Mesenchymal stem cell (in vitro differentiated cells and primary cell): ENCODE measurements at regions not wholly inside any gene's neighbourhood (a gene's known extent, or its start where the extent isn't known, plus 50 kb on each side); places are given as distances from the start of the nearest gene placed in this dataset.
A peak's percentile ranks its signal among the peaks of the same experiment; 100 is the strongest.

Experiments
- DNase-seq: peaks from one replicate; pipeline ENCODE4 v3.0.0-alpha.2; 2013
- H2AFZ ChIP-seq: one replicate; pipeline ENCODE4 v1.6.1; 2013; ENCODE audit warnings: low read depth, mild to moderate bottlenecking, control low read depth, inconsistent platforms, low read length, moderate library complexity
- H2AK5ac ChIP-seq: 2 replicates; pipeline ENCODE4 v1.6.1; 2013; ENCODE audit warnings: low read length, moderate library complexity, mild to moderate bottlenecking, inconsistent platforms; ENCODE audit not compliant: severe bottlenecking
- H2BK120ac ChIP-seq: one replicate; pipeline ENCODE4 v1.6.1; 2013; ENCODE audit warnings: low read depth, mild to moderate bottlenecking, inconsistent platforms, low read length, moderate library complexity
- H2BK12ac ChIP-seq, 2 experiments: one replicate each; pipeline ENCODE4 v1.6.1; 2013; ENCODE audit warnings: inconsistent platforms in 2 of 2, low read length in 2 of 2, mild to moderate bottlenecking in 2 of 2, moderate library complexity in 2 of 2, control low read depth in 1 of 2
- H2BK15ac ChIP-seq: one replicate; pipeline ENCODE4 v1.6.1; 2013; ENCODE audit warnings: mild to moderate bottlenecking, low read depth, inconsistent platforms; ENCODE audit not compliant: poor library complexity, severe bottlenecking
- H2BK5ac ChIP-seq: 2 replicates; pipeline ENCODE4 v1.6.1; 2013; ENCODE audit warnings: low read depth, mild to moderate bottlenecking, low read length, control low read depth, inconsistent platforms; ENCODE audit not compliant: poor library complexity, severe bottlenecking
- H3K14ac ChIP-seq, 2 experiments: one replicate each; pipeline ENCODE4 v1.6.1; 2013; ENCODE audit warnings: inconsistent platforms in 2 of 2, low read length in 2 of 2, control low read depth in 1 of 2, mild to moderate bottlenecking in 1 of 2, moderate library complexity in 1 of 2
- H3K18ac ChIP-seq, 2 experiments: one replicate each; pipeline ENCODE4 v1.6.1; 2013; ENCODE audit warnings: inconsistent platforms in 2 of 2, low read length in 2 of 2, control low read depth in 1 of 2, low read depth in 1 of 2, mild to moderate bottlenecking in 1 of 2
- H3K23ac ChIP-seq, 2 experiments: one replicate each; pipeline ENCODE4 v1.6.1; 2013; ENCODE audit warnings: inconsistent platforms in 2 of 2, low read length in 2 of 2, mild to moderate bottlenecking in 2 of 2, moderate library complexity in 2 of 2, control low read depth in 1 of 2
- H3K27ac ChIP-seq: 2 replicates; pipeline ENCODE4 v1.5.1; 2013; ENCODE audit warnings: mild to moderate bottlenecking, moderate library complexity, low read length, control low read depth, inconsistent platforms; ENCODE audit not compliant: poor library complexity, severe bottlenecking
- H3K27me3 ChIP-seq, 2 experiments: 2 replicates each; pipeline versions ENCODE4 v1.6.1 to v1.7.0; 2013; ENCODE audit warnings: low read length in 2 of 2, mild to moderate bottlenecking in 2 of 2, moderate library complexity in 2 of 2, control low read depth in 1 of 2, inconsistent platforms in 1 of 2; ENCODE audit not compliant: control insufficient read depth in 1 of 2, insufficient read depth in 1 of 2
- H3K36me3 ChIP-seq, 2 experiments: 2 replicates each; pipeline versions ENCODE4 v1.6.1 to v1.7.0; 2013; ENCODE audit warnings: low read length in 2 of 2, control low read depth in 1 of 2, inconsistent platforms in 1 of 2, low read depth in 1 of 2, mild to moderate bottlenecking in 1 of 2; ENCODE audit not compliant: insufficient read depth in 2 of 2, control insufficient read depth in 1 of 2
- H3K4ac ChIP-seq, 2 experiments: one replicate each; pipeline ENCODE4 v1.6.1; 2013; ENCODE audit warnings: inconsistent platforms in 2 of 2, low read length in 2 of 2, mild to moderate bottlenecking in 2 of 2, moderate library complexity in 2 of 2, control low read depth in 1 of 2, low read depth in 1 of 2
- H3K4me1 ChIP-seq: 2 replicates; pipeline ENCODE4 v1.6.1; 2013; ENCODE audit warnings: low read depth, low read length, control low read depth; ENCODE audit not compliant: control insufficient read depth, insufficient read depth
- H3K4me2 ChIP-seq: 2 replicates; pipeline ENCODE4 v1.6.1; 2013; ENCODE audit warnings: low read length, mild to moderate bottlenecking, inconsistent platforms; ENCODE audit not compliant: poor library complexity, severe bottlenecking
- H3K4me3 ChIP-seq, 2 experiments: 2 replicates each; pipeline versions ENCODE4 v1.5.1 to v1.7.0; 2013; ENCODE audit warnings: low read length in 2 of 2, mild to moderate bottlenecking in 2 of 2, control low read depth in 1 of 2, low read depth in 1 of 2; ENCODE audit not compliant: insufficient read depth in 1 of 2
- H3K79me1 ChIP-seq: replicated peaks from 2 replicates; pipeline ENCODE4 v1.6.1; 2013; ENCODE audit warnings: mild to moderate bottlenecking, control low read depth, low read length, inconsistent platforms; ENCODE audit not compliant: poor library complexity, severe bottlenecking
- H3K9ac ChIP-seq: 2 replicates; pipeline ENCODE4 v1.7.0; 2013; ENCODE audit warnings: mild to moderate bottlenecking, low read length, moderate library complexity
- H3K9me3 ChIP-seq: 2 replicates; pipeline ENCODE4 v1.7.0; 2013; ENCODE audit warnings: mild to moderate bottlenecking, low read length; ENCODE audit not compliant: control insufficient read depth
- H4K8ac ChIP-seq: one replicate; pipeline ENCODE4 v1.6.1; 2013; ENCODE audit warnings: inconsistent platforms, mild to moderate bottlenecking, low read length, moderate library complexity
- H4K91ac ChIP-seq: one replicate; pipeline ENCODE4 v1.6.1; 2013; ENCODE audit warnings: mild to moderate bottlenecking, low read length, inconsistent platforms
- WGBS: methylation state at CpG from one replicate; pipeline ENCODE4 v1.1.7; 2013; ENCODE audit warnings: mixed read lengths; 5-methylcytosine and 5-hydroxymethylcytosine counted together

- H3K9ac ChIP-seq = no peak overlapping the region
- no peak overlapping the region for H2BK5ac ChIP-seq
- H3K79me1 ChIP-seq = no peaks in the 10 kb centered on the region
- no peak overlapping the region for H3K23ac ChIP-seq
- H2AFZ ChIP-seq = no peak overlapping the region
- no peak overlapping the region for H3K27ac ChIP-seq
- no peaks in the 10 kb centered on the region for H3K36me3 ChIP-seq
- H3K4me3 ChIP-seq = no peak overlapping the region
- H3K4me1 ChIP-seq = no peaks in the 10 kb centered on the region
- H2BK15ac ChIP-seq = no peak overlapping the region
- no peak overlapping the region for H3K4ac ChIP-seq
- H3K18ac ChIP-seq = no peak overlapping the region
- H3K14ac ChIP-seq = no peak overlapping the region
- no peak overlapping the region for H4K91ac ChIP-seq
- no peak for DNase-seq
- no peak overlapping the region for H3K4me2 ChIP-seq
- H4K8ac ChIP-seq = no peak overlapping the region
- H2BK120ac ChIP-seq = no peak overlapping the region
- H2BK12ac ChIP-seq = no peak overlapping the region
- WGBS = 90% methylated on average over 11 of the region's 11 CpGs
- peaks cover 0 to 33% of the 10 kb centered on the region in 2 experiments for H3K27me3 ChIP-seq
- no peak overlapping the region for H2AK5ac ChIP-seq
- H3K9me3 ChIP-seq = no peaks in the 10 kb centered on the region
Measured at GRCh38 chr5:179413086-179413690, 67.9 kb upstream of the ADAMTS2 start.

DNA sequence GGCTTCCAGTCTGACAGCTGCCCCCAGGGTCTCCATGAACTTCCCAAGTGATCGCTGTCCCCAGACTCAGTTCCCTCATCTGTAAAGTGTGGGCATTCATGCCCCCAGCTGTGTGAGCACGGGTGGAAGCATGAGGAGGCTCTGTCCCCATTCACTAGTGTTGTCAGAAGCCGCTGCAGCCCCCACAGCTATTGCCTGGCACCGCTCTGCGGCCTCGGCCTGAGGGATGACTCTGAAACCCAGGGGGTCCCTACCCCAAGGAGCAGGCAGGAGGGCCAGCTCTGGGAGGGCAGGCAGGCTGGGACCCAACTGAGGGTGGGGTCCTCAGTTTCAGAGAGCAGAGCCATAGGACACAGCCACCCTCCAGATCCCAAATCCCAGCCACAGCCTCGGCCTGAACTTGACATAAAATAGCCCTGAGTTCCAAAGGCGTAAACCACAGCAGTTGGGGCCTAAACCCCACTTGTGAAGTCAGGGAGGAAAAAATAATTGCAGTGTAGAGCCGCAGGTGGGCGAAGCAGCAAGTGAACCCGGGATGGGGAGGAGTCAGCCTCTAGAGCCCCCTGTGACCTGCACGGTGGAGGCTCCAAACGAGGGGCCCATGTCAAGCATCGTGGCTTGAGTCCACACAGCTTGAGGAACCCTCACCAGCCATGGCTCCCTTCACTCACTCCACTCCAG, 66.0 kb upstream of the ADAMTS2 start:
- Histone ChIP-seq H2BK5ac (no peak overlapping the region), H3K4me1 (no peaks in the 10 kb centered on the region), H2BK120ac (no peak overlapping the region), H3K9ac (no peak overlapping the region), H3K9me3 (no peaks in the 10 kb centered on the region), H2AFZ (no peak overlapping the region), H2BK12ac (no peak overlapping the region), H3K27ac (no peak overlapping the region), H3K4ac (no peak overlapping the region), H3K4me2 (no peak overlapping the region), H3K18ac (no peak overlapping the region), H3K14ac (no peak overlapping the region), H3K79me1 (no peaks in the 10 kb centered on the region), H4K91ac (no peak overlapping the region), H4K8ac (no peak overlapping the region), H2BK15ac (no peak overlapping the region), H2AK5ac (no peak overlapping the region), H3K4me3 (no peak overlapping the region), H3K23ac (no peak overlapping the region), H3K27me3 (peaks cover 0 to 22% of the 10 kb centered on the region in 2 experiments), H3K36me3 (no peaks in the 10 kb centered on the region)
- no peak for DNase-seq
- 89% methylated on average over 9 of the region's 14 CpGs for WGBS

DNA sequence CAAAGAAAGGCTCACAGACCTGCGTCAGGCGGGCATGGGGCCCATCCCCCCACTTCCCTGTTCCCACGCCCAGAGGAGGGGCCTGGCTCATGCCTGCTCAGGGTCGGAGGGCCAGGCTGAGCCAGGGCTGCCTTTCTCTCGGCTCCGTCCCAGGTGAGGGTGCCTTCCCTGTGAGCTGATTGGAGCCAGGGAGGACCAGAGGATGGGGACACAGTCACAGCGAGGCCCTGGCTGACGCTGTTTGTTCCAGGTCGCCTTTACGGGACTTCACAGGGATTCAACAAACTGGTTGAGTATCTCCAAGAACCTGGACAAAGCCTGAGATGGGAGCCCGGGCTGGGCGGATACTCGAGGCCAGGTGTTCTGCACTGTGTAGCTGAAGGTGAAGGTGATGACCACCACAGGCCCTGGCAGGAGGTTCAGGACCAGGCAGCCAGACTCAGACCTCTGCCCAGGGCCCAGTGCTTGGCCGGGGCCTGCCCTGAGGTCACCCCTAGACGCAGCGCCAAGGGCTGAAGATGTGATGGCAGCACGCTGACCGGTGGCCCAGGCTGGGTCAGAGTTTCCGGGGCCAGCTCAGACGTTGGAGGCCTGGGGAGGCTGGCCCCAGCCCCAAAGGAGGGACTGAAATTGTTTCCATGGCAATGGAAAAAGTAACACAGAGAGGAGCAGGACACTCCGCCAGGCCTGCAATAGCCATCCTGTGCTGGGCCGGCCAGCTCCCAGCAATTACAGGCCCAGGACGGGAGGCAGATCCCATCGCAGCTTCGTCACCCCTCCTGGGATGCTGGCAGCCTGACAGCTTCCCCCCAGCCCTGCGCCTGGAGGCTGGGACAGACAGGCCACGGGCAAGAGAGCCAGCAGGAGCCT, 65.3 kb upstream of the ADAMTS2 start:
- 87% methylated on average over 27 of the region's 27 CpGs for WGBS
- H3K4me1 ChIP-seq = no peaks in the 10 kb centered on the region
- no peak for DNase-seq

DNA sequence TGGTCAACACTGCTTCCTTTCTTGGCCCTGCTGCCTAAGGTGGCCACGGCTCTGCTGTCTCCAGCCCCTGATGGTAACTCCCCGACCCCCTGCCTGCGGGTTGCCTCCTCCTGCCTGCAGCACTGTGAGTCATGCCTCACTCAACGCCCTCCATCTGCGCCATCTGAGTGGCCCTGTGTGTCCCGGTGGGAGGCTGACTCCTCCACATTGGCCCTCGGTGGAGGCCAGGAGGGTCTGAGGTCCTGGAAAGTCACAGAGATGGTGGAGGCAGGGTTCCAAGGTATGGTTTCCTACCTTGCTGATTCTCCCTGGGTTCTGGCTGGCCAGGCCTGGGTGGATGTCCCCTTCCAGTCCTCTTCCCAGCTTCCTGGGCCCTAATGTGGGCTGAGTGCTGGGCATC, 64.5 kb upstream of the ADAMTS2 start:
- Histone ChIP-seq H2BK12ac (no peak overlapping the region), H3K9ac (no peak overlapping the region), H3K14ac (no peak overlapping the region), H3K4me3 (no peak overlapping the region), H2BK120ac (no peak overlapping the region), H3K23ac (no peak overlapping the region), H2BK15ac (no peak overlapping the region), H4K8ac (no peak overlapping the region), H2AFZ (no peak overlapping the region), H3K4ac (no peak overlapping the region), H3K18ac (no peak overlapping the region), H2BK5ac (no peak overlapping the region), H2AK5ac (no peak overlapping the region), H3K27ac (no peak overlapping the region), H4K91ac (no peak overlapping the region), H3K36me3 (no peaks in the 10 kb centered on the region), H3K9me3 (no peaks in the 10 kb centered on the region), H3K4me2 (no peak overlapping the region), H3K79me1 (no peaks in the 10 kb centered on the region), H3K27me3 (peaks cover 0 to 9% of the 10 kb centered on the region in 2 experiments), H3K4me1 (no peaks in the 10 kb centered on the region)
- 76% methylated on average over 7 of the region's 7 CpGs for WGBS
- no peak for DNase-seq

More for the DNA sequence above, 65.3 kb upstream of the ADAMTS2 start:
- Histone ChIP-seq H3K27me3 (peaks cover 0 to 14% of the 10 kb centered on the region in 2 experiments), H3K4me2 (no peak overlapping the region), H3K18ac (no peak overlapping the region), H2AFZ (no peak overlapping the region), H2BK5ac (no peak overlapping the region), H2BK120ac (no peak overlapping the region), H3K79me1 (no peaks in the 10 kb centered on the region), H2BK15ac (no peak overlapping the region), H3K4ac (no peak overlapping the region), H2AK5ac (no peak overlapping the region), H3K14ac (no peak overlapping the region), H4K8ac (no peak overlapping the region), H3K4me3 (no peak overlapping the region), H3K9me3 (no peaks in the 10 kb centered on the region), H2BK12ac (no peak overlapping the region), H3K27ac (no peak overlapping the region), H4K91ac (peak overlapping the region; percentile 15), H3K23ac (no peak overlapping the region), H3K9ac (no peak overlapping the region), H3K36me3 (no peaks in the 10 kb centered on the region)
